TTC549 (cell line): ENCODE measurements at regions not wholly inside any gene's neighbourhood (a gene's known extent, or its start where the extent isn't known, plus 50 kb on each side); places are given as distances from the start of the nearest gene placed in this dataset.

Experiments
- FAIRE-seq: peaks from 2 replicates; lab custom pipeline; 2012; peaks lifted over from hg19 to GRCh38; lab: Jason Lieb, UNC

DNA sequence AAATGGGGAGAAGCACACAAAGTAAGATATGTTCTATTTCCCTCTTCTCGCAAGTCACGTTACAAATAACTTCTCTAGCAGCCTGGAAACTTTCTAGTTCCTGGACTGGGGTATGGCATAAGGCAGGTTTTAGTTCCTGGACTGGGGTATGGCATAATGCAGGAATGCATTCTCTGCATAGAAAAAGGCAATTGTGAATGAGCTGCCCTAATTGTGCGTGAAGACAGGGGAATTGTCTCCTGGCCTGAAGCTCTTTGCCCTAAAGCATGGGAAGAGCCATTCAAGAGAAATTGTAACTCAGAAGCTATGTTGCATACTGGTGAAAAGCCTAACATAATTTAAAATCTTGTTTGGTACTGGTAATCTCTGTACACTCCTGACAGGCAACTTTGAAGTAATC, 54.3 kb upstream of the CBLB start:
- FAIRE-seq: no peak

DNA sequence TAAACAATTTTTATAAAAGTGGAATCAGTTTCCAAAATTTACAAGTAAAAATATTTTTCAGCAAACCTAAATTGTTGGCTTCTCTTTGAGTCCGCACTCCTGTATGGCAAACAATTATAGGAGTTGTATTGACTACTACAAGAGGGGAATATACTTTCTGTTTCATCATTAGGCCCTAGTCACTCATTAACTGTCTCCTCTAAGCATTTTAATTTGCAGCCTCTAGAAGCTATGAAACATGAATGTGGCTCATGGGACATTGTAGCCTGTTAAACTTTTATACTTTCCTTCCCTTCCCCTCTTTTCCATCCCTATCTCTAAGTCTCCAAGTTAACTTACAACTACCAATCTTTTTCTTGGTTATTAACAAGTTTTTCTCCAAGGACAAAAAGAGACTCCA, 58.9 kb upstream of the CBLB start:
- no peak for FAIRE-seq

DNA sequence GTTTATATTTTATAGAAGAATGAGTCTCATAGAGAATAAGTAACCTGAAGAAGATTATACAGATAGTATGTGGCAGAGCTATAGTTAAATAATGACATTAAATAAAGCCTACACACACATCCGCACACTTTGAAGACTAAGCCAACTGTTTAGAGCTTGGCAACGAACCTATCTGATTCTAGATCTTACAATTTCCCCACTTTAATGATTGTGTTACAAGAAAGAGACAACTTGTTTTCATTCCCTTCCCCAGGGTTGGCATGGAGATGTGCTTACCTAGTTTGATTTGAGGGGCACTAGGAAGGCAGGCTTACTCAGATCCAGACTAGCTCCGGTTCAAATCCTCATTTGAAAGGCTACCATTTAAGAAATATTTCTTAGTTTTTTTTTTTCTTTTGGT, 61.9 kb upstream of the CBLB start:
- FAIRE-seq: no peak

DNA sequence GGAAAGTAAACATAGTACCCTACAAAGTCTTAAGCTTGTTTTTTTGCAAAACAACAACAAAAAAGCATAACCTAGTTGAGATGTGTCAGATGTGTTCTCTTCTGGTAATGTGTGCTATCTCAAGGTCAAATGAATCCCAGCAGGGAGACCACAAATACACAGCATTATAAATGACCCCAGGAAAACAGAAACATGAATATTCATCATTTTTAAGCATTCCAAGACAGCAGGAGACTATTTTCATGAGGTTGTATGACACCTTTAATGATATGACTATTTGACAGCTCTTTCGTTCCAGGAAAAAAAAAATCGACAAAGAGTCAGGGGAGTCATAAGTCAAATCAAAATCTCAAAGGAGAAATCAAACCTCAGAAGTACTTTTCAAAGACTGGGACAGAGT, 62.7 kb upstream of the CBLB start:
- FAIRE-seq: no peak

DNA sequence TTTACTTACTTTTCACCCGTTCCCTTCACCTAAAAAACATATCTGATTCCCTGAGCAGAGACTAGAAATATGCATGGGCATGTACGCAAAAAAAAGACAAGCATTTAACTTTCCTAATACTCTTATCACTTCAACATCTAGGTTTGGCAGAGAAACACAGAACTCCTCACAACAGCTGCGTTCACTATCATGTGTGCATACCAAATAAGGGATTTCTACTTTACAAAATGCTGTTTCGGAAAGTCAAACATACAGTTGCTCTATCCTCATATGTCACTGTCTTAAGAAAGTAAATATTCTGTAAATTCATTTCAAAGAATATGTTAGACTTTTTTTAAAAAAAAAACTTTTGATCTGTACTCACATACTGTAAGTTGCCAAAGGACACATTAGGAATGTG, 65.1 kb upstream of the CBLB start:
- no peak for FAIRE-seq

DNA sequence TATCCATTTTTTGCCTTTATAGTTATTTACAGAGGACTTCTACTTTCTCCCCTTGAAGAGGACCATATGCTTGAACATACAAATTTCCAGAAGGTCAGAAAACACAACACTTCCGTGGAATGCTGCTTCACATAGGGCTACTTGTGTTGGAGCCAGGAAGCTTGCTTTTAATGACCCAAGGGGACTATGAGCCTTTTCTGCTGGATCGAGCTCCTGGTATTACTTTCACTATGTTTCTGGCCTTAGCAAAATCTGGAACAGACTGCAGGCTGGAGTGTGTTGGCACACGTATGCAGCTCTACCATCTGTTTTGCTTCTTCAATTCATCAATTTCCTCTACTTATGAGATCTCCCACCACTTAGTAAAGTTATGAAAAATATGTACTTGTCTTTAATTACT, 69.3 kb upstream of the CBLB start:
- FAIRE-seq: no peak

DNA sequence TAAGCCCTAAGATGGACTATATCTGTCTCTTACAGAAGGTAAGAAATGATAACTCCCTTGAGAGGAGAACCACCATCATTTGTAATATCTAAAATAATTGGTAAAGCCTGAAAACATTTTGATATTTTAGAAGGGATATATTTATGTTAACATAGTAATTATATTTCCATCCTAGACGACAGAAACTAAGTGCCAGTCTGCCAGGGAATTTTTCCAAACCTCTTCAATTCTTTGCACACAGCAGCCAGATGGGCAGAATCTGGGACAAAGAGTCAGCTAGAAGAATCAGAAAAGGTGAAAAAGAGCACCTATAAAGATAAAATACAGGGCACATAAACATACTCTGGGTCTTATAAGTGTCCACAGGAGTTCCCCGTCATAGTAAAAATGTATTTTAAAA, 70.0 kb upstream of the CBLB start:
- no peak for FAIRE-seq

DNA sequence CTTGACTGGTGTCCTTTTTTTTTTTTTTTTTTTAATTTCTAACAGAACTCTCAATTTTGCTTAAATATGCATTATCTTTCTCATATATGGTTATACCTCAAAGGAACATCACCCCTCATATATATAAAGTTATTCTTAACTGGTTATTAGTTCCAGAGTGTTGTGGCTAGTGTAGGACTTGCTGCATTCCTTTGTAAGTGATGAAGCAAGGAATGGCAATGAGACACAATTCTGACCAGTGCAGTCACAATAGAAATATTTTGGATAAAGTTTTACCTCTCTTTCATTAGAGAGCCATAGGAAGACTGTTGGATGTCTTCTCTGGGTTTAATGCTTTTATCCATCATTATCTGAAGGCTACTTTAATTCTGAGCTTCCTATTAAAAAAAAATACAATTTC, 75.5 kb upstream of the CBLB start:
- FAIRE-seq: no peak

DNA sequence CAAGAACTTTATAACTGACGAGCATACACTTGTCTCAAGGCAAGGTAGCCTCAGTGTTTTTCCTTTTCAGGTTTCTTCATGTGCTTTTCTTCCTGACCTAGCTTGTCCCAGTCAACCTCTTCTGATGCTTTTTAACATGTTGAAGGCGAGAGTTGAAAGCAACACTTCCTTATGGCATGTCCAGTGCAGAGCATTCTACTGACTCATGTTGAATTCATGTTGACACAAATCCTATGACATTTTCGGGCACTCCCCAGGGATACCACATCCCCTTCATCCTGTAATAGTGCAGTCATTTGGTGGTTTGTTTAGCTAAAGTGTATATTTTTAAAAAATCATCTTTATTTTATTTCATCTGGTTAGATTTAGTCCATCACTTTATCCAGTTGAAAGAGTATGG, 75.9 kb upstream of the CBLB start:
- no peak for FAIRE-seq

DNA sequence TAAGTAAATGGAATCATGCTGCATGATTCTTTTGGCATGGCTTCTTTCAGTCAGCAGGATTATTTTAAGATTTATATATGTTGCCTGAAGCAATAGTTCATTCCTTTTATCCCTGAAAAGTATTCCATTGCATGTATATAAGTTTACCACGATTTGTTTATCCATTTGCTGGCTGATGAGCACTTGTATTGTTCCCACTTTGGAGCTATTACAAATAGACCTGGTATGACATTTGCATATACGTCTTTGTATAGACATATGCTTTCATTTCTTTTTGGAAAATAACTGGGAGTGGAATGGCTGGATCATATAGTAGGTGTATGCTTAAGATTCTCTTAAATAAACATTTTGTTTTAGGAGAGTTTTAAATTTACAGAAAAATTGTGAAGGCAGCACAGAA, 79.3 kb upstream of the CBLB start:
- FAIRE-seq: no peak

DNA sequence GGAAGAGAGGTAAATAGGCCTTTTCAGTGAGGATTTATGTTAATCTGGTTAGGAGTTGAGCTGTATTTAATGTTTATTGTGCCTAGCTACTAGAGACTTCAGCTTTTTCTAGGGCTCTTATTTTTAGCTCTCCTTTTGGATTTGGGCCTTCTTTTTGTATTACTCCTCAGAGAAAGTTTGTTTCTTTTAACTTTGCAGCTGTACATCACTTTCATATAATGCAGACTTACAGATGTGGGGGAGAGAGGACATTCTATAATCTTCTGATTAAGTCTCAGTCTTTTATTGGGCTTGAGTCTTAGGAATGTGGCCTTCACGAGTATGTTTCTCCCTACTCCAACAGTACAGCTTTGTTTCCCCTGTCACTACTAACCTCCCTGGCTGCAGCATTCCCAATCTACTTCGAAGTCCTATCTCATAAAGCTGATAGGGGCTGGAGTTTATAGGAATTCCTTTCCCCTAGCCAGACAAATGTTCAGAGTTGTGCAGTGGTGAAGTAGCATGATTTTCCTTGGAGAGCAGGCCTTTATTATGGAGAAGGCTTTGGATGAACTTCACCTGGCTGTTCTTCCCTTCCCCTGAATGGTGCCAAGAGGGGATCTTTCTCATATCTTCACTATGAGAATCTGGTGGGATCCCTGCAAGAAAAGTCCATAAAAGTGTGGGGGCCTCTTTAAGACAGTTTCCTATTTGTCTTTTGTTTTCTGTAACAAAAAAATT, 82.2 kb upstream of the CBLB start:
- no peak for FAIRE-seq

DNA sequence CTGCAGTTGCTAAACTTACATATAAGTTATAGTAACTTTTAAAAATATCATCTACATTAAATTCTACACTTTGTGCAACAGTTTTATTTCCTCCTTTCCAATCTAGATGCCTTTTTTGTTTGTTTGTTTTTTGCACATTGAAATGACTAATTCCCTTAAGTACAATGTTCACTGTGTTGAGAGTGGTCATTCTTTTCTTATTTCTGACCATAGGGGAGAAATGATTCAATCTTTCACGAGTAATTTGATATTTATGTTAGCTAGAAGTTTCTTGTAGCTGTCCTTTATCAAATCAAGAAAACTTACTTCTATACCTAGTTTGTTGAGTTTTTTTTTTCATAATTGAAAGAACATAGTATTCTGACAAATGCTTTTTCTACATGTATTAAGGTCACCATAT, 85.0 kb upstream of the CBLB start:
- no peak for FAIRE-seq

DNA sequence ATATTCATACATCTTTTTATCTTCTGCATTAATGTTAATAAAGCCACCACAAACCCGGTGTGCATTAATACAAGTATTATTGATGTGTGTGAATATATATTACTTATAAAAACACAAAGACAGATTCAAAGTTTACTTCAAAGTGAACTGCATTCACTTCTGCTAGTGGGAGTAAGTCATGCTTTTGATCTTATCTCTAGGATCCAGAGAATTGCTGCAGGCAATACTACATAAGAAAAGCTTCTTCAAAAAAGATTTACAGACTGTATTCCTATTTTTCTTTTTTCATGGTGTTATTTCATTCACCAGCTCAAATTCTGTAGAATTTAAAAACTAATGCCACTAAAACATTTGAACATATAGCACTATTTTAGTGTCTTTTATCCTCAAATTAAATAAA, 87.5 kb upstream of the CBLB start:
- no peak for FAIRE-seq

DNA sequence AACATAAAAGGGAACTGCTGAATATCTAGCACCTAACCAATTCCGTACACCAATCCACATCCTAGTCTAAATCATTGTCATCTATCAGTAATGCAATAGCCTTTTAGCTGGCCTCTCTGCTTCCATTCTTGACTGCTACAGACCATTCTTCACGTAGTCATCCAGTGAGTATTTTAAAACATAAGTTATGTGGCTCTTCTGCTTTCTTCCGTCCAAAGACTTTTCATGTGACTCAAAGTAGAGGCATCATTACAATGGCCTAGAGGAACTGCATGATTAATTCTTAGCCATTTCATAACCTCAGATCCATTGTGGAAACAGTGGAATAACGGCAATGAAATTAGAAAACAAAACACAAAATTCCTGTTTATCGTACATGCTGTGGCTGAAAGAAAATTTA, 88.9 kb upstream of the CBLB start:
- no peak for FAIRE-seq

DNA sequence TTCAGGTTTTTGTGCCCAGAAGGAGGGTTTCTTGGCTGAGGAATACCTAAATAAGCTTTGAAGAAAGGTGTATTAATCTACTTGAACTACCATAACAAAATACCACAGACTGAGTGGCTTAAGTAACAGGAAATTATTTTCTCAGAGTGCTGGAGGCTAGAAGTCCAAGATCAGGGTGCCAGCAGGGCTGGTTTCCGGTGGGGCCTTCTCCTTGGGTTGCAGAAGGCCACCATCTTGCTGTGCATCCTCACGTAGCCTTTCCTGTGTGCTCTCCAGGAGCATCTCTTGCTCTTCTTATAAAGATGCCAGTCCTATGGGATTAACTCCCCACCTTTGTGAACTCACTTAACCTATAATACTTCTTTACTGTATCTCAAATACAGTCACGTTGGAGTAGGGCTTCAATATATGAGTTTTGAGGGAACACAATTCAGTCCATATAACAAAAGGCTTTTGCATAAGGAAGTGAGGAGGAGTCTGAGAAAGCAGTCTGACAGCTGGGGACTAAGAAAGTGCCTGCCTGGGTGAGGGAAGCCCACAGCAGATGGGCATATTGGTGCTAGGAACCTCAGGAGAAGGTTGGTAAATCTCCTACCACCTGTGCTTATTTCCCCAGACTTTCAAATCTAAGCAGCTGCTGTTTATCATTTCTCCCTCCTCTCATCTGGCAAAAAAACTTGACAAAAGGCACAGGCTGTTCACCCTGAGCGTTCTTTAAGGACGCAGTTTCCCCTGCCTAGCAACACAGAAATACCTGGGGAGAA, 89.6 kb upstream of the CBLB start:
- FAIRE-seq: no peak

DNA sequence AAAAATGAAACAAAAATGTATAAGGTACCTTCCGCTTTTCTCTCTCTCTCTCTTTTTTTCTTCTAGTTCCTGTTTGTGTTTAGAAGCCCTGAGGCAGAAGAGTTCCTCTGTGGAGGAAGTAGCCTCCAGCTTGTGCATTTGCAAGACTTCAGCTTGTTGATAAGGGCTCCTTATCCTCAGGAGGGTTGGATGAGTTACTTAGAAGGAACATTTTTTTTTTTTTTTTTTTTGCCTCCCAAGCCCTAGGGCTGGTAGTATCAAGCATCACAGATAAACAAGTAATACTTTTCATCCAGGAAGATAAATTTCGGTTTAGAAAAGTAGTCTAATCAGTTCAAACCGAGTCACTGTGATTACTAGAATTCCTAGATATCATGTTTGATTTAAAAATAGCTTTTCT, 91.0 kb upstream of the CBLB start:
- FAIRE-seq: no peak

DNA sequence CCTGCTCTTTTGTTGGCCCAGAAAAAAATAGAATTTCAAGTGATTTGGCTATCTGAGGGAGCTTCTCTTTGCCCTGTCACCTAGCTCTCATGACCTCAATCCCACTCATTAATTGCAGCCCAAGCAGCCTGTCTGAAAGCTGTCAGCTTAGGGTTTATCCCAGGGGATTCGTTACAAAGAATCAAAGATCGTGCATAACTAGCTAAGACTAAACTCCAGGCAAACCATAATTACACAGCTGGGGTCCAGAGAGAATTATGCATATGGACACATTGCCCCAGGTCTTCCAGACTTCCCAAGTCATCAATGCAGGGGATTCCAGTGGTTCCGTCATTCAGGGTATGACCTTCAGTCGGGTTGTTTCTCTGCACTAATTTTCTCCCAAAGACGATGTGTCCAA, 91.6 kb upstream of the CBLB start:
- no peak for FAIRE-seq

DNA sequence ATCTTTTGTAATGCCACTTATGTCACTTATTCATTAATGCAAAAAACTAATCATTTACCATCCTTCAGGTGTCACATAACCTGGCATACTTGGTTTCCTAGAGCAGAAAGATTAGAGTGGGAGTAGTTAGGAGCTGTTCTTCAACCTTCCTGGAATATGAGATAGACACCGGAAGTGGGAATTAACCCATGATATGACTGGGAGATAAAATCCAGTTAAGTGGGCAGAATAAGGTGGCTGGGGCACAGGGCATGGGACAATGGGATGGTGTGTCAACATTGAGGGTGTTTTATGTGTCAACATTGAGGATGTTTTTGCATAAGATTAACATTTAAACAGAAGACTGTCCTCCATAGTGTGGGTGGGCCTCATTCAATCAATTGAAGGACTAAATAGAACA, 94.3 kb upstream of the CBLB start:
- no peak for FAIRE-seq

DNA sequence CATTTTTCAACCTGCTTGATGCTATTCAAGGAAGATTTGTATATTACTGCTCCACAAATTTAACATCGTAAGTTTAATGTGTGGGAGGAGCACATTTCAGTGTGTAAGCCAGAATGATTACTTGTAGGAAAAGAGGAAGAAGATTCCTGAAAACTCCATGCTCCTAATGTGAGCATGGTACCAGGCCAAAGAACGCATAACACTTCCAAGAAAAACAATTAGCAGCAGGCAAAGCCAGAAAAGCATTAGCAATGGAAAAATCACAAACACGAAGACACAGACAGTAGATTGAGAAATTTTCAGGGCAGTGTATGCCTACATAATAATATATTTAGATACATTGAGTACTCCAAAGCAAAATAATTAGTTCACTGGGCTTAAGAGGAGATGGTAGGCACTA, 96.6 kb upstream of the CBLB start:
- FAIRE-seq: no peak

DNA sequence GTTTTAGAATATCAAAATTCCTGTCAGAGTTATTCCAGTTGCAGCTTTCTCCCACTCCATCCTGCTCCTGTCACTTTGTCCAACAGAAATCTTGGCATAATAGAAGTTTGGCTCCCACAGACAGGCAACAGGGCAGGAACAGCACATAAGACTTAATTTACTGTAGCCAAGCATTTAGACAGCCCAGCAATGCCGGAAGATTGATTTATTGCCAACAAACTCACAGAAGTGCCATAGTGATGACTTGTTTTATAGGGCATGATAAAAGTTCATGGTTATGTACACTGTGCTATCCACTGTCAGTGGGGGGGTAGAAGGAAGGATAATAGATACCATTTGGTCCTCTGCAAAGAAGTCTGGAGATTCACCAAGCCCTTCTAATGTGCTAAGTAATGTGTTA, 98.3 kb upstream of the CBLB start:
- FAIRE-seq: no peak

DNA sequence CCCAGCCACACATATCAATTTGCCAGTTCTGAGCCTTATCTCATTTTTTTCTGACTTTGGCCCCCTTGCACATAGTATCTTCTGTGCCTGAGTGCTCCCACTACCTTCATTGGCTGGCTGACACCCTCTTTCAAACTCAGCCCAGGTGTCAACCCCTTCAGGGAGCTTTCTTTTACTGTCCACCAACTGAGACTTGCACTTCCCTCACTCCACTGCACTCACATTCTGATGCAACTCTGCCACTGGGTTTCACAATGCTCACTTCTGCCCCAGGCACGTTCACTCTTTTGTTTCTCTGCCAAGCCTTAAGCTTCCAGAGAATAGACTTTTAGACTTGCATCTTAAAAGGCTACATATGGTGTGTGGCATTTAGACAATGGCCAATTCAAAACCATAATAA, 101.5 kb upstream of the CBLB start:
- no peak for FAIRE-seq

DNA sequence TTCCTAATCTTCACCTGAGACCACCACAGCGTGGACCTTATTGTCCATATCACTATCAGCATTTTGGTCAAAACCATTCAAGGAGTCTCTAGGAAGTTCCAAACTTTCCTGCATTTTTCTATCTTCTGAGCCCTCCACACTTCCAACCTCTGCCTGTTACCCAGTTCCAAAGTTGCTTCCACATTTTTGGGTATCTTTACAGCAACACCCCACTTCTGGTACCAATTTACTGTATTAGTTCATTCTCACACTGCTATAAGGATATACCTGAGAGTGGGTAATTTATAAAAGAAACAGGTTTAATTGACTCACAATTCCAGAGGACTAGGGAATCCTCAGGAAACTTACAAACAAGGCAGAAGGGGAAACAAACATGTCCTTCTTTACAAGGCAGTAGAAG, 103.3 kb upstream of the CBLB start:
- FAIRE-seq: no peak

DNA sequence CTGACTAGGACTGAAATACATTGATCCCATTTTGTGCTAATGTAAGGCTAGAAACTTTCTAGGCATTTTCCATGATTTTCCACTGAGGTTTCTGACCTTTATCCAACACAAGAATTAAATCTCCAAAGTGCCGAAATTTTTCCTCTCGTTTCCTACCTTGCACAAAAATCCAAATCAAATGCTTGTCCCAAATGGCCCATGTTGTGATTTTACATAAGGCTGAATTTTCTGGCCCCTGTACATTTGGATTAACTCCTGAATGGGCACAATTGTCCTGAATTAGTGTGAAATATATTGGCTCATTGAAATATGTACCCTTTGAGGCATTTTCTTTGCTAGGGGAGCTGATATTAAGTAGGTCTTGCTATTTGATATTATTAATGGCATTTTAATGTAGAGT, 105.6 kb upstream of the CBLB start:
- no peak for FAIRE-seq

DNA sequence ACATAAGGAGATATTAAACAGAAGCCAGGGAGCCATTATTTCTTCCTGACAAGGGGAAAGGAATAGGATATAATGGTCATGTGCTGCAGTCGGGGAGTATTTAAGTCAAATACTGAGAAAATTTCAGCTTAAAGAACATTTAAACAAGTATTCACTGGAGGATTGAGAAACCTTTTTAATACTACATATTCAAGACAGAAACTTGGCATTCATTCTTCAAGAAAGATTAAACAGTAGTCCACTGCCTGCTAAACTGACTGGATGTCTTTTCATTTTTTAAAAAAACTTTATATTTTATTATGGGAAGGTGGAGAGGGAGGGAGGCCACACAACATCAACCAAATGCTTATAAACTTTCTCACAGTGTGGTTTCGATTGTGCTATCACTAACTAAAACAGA, 107.4 kb upstream of the CBLB start:
- FAIRE-seq: no peak
